ENCODE measurements at regions not wholly inside any gene's neighbourhood (a gene's known extent, or its start where the extent isn't known, plus 50 kb on each side); places are given as distances from the start of the nearest gene placed in this dataset.

GRCh38 chr13:75931116-75931515, 295.0 kb downstream of the LMO7 start:
- no peak for DNase-seq

DNA sequence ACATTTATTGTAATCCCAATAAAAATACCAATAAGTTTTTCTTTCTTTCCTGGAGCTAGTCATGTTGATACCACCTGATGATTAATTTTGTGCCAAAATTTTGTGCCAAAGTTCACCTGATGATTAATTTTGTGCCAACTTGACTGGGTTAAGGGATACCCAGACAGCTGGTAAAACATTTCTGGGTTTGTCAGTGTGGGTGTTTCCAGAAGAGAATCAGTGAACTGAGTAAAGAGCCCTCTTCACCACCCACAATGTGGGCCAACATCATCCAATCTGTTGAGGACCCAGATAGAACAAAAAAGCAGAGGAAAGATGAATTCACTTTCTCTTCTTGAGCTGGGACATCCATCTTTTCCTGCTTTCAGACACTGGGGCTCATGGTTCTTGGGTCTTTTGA, 292.9 kb downstream of the LMO7 start:
- DNase-seq, result no peak

DNA sequence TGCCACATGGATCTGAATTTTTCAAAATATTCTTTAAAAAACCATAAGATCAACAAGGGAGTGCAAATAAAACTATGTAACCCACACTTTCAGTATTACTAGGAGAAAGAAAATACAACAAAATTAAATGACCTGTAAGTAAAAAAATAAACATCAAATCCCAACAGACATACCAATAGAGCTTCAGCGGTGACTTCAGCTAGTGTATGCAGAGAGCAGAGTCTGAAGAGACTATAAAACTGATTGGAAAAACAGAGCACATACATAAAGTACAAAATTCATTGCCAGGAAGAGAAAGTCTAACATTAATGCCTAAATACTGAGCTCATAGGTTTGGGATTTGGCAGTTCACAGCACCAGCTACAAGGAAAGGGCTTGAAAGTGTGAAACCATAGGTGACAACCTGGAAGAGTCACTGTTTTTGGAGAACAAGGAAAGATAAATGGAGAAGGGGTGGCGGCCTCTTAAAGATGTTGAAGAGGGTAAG, 291.1 kb downstream of the LMO7 start:
- DNase-seq, result no peak

DNA sequence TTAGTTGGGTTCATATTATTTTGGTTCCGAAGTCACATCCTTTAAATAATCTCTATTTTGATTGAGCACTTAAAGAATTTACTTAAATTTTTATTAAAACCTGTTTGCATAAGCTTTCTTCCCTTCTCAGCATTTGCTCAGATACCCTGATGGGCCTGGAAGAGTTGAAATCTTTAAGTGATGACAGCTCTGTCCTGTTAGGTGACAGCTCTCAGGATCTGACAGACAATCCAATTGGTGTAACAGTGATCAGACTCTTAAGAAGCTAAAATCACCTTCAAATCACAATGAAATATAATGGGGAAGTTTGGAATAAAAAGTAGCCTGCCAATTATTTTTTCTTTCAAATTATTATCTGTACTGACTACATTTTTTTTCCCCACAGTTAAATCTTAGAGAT, 284.4 kb downstream of the LMO7 start:
- no peak for DNase-seq

- DNase-seq, result no peak
These were observed 283.6 kb downstream of the LMO7 start for GRCh38 chr13:75919660-75920199.

- DNase-seq, result no peak
These were observed 278.9 kb downstream of the LMO7 start for GRCh38 chr13:75915066-75915465.

DNA sequence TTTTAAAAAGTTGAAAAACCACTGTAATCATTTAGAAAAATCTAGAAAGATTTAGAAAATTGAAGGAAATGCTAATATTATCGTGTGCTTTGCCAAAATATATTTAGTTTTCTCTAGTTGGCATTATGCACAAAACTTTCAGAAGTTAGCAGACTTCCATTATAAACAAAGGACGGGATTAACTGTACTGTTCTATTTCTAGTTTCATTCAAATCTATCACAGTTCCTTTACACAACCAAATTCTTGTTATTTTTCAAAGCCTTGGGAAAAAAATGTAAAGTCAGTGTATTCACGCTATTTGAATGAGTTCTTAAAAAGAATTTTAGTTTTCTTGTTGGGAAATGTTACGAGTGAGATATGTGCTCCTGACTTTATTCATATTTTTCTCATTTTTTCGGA, 277.8 kb downstream of the LMO7 start:
- DNase-seq, result no peak

DNA sequence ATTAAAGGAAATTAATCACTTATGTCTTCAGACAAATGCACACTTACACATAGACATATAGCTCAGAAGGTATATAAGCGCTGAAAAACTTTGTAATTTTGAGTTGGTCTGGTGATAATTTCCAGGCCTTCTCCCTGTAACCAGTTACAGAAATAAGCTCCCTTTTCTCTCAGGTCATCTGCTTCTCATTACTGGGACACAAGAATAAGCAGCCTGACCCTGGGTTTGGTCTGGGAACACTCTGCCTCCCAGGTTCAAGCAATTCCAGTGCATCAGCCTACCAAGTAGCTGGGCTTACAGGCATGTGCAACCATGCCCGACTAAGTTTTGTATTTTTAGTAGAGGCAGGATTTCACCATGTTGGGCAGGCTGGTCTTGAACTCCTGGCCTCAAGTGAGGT, 274.5 kb downstream of the LMO7 start:
- no peak for DNase-seq

All from suppressor macrophage (primary cell).